Loucy (cell line): ENCODE measurements at regions not wholly inside any gene's neighbourhood (a gene's known extent, or its start where the extent isn't known, plus 50 kb on each side); places are given as distances from the start of the nearest gene placed in this dataset.

ENCODE experiments used
- H2AFZ ChIP-seq: fragments of 200-600 bp; sonication (generic); 2 replicates; pipeline ENCODE4 v1.6.0; 2016; ENCODE audit warnings: antibody characterized with exemption, mild to moderate bottlenecking, low read length, moderate library complexity
- H3F3A ChIP-seq: fragments of 200-600 bp; 2 replicates; pipeline ENCODE4 v1.6.0; 2016; ENCODE audit warnings: antibody characterized with exemption, low read depth, mild to moderate bottlenecking
- H3K27me3 ChIP-seq: fragments of 200-600 bp; sonication (generic); 2 replicates; pipeline ENCODE4 v1.6.1; 2014; ENCODE audit warnings: low read length, mild to moderate bottlenecking; ENCODE audit not compliant: insufficient read depth, poor library complexity, severe bottlenecking
- H3K36me3 ChIP-seq: fragments of 200-600 bp; sonication (generic); 2 replicates; pipeline ENCODE4 v1.6.1; 2016; ENCODE audit warnings: low read length; ENCODE audit not compliant: insufficient read depth
- H3K4me1 ChIP-seq: fragments of 200-600 bp; sonication (generic); 2 replicates; pipeline ENCODE4 v1.5.1; 2014; ENCODE audit warnings: low read length, mild to moderate bottlenecking; ENCODE audit not compliant: insufficient read depth, poor library complexity, severe bottlenecking
- H3K4me2 ChIP-seq: fragments of 200-600 bp; sonication (generic); 2 replicates; pipeline ENCODE4 v1.6.0; 2014; ENCODE audit warnings: antibody characterized with exemption, low read length, low read depth, mild to moderate bottlenecking; ENCODE audit not compliant: poor library complexity, severe bottlenecking
- H3K4me3 ChIP-seq: fragments of 200-600 bp; sonication (generic); 2 replicates; pipeline ENCODE4 v1.5.1; 2014; ENCODE audit warnings: low read length, mild to moderate bottlenecking, mixed read lengths; ENCODE audit not compliant: poor library complexity, severe bottlenecking
- H3K79me2 ChIP-seq: fragments of 200-600 bp; sonication (generic); 2 replicates; pipeline ENCODE4 v1.6.1; 2014; ENCODE audit warnings: low read length; ENCODE audit not compliant: insufficient read depth
- H3K9ac ChIP-seq: fragments of 200-600 bp; sonication (generic); 2 replicates; pipeline ENCODE4 v1.6.0; 2014; ENCODE audit warnings: mild to moderate bottlenecking, low read depth, low read length, moderate library complexity; ENCODE audit not compliant: poor library complexity, severe bottlenecking
- H3K9me2 ChIP-seq: fragments of 200-600 bp; sonication (generic); replicated peaks from 2 replicates; pipeline ENCODE4 v1.6.1; 2016; ENCODE audit warnings: low read depth, low read length, mixed read lengths
- H3K9me3 ChIP-seq: fragments of 200-600 bp; sonication (generic); 2 replicates; pipeline ENCODE4 v1.6.1; 2014; ENCODE audit warnings: mild to moderate bottlenecking, antibody characterized with exemption, low read length, low read depth; ENCODE audit not compliant: insufficient read depth
- H4K20me1 ChIP-seq: fragments of 200-600 bp; sonication (generic); 2 replicates; pipeline ENCODE4 v1.6.0; 2014; ENCODE audit warnings: antibody characterized with exemption, low read length, mild to moderate bottlenecking; ENCODE audit not compliant: insufficient read depth, poor library complexity, severe bottlenecking
- CTCF ChIP-seq: fragments of 200-600 bp; sonication (generic); conservative IDR thresholded peaks from 2 replicates; pipeline ENCODE4 v1.5.1; 2014; ENCODE audit warnings: mild to moderate bottlenecking, antibody characterized with exemption, low read length
- EZH2phosphoT487 ChIP-seq: fragments of 200-600 bp; IDR thresholded peaks from 2 replicates; pipeline ENCODE4 v1.6.1; 2018; ENCODE audit warnings: antibody characterized with exemption, mild to moderate bottlenecking, moderate library complexity, borderline replicate concordance

GRCh38 chr3:16059711-16060357 lies 114.6 kb upstream of the GALNT15 start:
- Histone ChIP-seq H3K9me3 (no peaks in the 10 kb centered on the region), H3F3A (no peaks in the 10 kb centered on the region), H3K27me3 (no peaks in the 10 kb centered on the region), H3K79me2 (no peaks in the 10 kb centered on the region), H3K9me2 (no peaks in the 10 kb centered on the region), H3K4me3 (no peak overlapping the region), H3K4me2 (no peak overlapping the region), H3K9ac (no peak overlapping the region), H4K20me1 (no peaks in the 10 kb centered on the region), H3K36me3 (no peaks in the 10 kb centered on the region), H3K4me1 (no peaks in the 10 kb centered on the region), H2AFZ (no peak overlapping the region)
- TF ChIP-seq EZH2phosphoT487 (no peak), CTCF (no peak)

- no peak overlapping the region for H3K9ac ChIP-seq
- no peak for TF ChIP-seq EZH2phosphoT487
- no peak for TF ChIP-seq CTCF
- H2AFZ ChIP-seq = no peak overlapping the region
- H3K4me2 ChIP-seq = no peak overlapping the region
- no peak overlapping the region for H3K4me3 ChIP-seq
- no peaks in the 10 kb centered on the region for H3K79me2 ChIP-seq
- H3K9me2 ChIP-seq = no peaks in the 10 kb centered on the region
- no peaks in the 10 kb centered on the region for H3K27me3 ChIP-seq
- no peaks in the 10 kb centered on the region for H3F3A ChIP-seq
- H4K20me1 ChIP-seq = no peaks in the 10 kb centered on the region
- no peaks in the 10 kb centered on the region for H3K36me3 ChIP-seq
- H3K9me3 ChIP-seq = no peaks in the 10 kb centered on the region
- H3K4me1 ChIP-seq = no peaks in the 10 kb centered on the region
These were observed 114.1 kb upstream of the GALNT15 start for GRCh38 chr3:16060358-16060852.

- Histone ChIP-seq H3K4me1 (no peaks in the 10 kb centered on the region), H3K4me2 (no peak overlapping the region), H3K4me3 (no peak overlapping the region), H3K36me3 (no peaks in the 10 kb centered on the region), H2AFZ (no peak overlapping the region), H4K20me1 (no peaks in the 10 kb centered on the region), H3K9me3 (no peaks in the 10 kb centered on the region), H3K27me3 (no peaks in the 10 kb centered on the region), H3K9me2 (no peaks in the 10 kb centered on the region), H3F3A (no peaks in the 10 kb centered on the region), H3K79me2 (no peaks in the 10 kb centered on the region), H3K9ac (no peak overlapping the region)
- TF ChIP-seq EZH2phosphoT487 (no peak), CTCF (no peak)
These were observed 113.5 kb upstream of the GALNT15 start for GRCh38 chr3:16060945-16061344.
